ENCODE measurements at regions not wholly inside any gene's neighbourhood (a gene's known extent, or its start where the extent isn't known, plus 50 kb on each side); places are given as distances from the start of the nearest gene placed in this dataset.

GRCh38 chr1:56315293-56315942 is 263.9 kb downstream of the PLPP3 start:
- H3K4me3 ChIP-seq (ENCODE audit: low read length): no peak overlapping the region
- H3K4me1 ChIP-seq (ENCODE audit: control insufficient read depth, insufficient read depth, low read length): no peaks in the 10 kb centered on the region
- H3K36me3 ChIP-seq (ENCODE audit: control insufficient read depth, insufficient read depth, low read length): no peaks in the 10 kb centered on the region
- H3K27me3 ChIP-seq (ENCODE audit: control insufficient read depth, insufficient read depth, low read length): no peaks in the 10 kb centered on the region
- H3K27ac ChIP-seq (ENCODE audit: low read depth, low read length): no peak overlapping the region
- no peak overlapping the region for H3K9ac ChIP-seq (ENCODE audit: low read length)

GRCh38 chr1:56313560-56313959 is 265.8 kb downstream of the PLPP3 start:
- Histone ChIP-seq H3K4me1 (ENCODE audit: control insufficient read depth, insufficient read depth, low read length) (no peaks in the 10 kb centered on the region), H3K36me3 (ENCODE audit: control insufficient read depth, insufficient read depth, low read length) (no peaks in the 10 kb centered on the region)

DNA sequence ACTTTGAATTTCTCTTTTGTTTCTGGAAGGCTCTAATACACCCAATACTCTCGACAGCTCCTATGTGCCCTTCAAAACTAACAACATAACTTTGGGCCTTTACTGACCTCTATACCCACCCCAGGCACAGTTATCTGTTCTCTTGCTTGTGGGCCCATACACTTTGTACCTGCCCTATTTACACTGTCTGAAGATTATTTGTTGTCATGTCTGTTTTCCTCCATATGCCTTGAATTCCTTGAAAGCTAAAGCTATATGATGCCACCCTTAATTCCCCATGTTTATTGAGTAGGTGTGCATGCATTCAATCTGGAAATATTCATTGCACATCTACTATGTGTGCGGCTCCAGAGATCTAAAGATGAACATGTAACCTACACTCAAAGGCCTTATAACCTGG is 267.6 kb downstream of the PLPP3 start:
- Histone ChIP-seq H3K36me3 (ENCODE audit: control insufficient read depth, insufficient read depth, low read length) (no peaks in the 10 kb centered on the region), H3K9ac (ENCODE audit: low read length) (no peak overlapping the region), H3K4me3 (ENCODE audit: low read length) (no peak overlapping the region), H3K27me3 (ENCODE audit: control insufficient read depth, insufficient read depth, low read length) (no peaks in the 10 kb centered on the region), H3K27ac (ENCODE audit: low read depth, low read length) (no peak overlapping the region), H3K4me1 (ENCODE audit: control insufficient read depth, insufficient read depth, low read length) (no peaks in the 10 kb centered on the region)

More at GRCh38 chr1:56313560-56313959, 265.8 kb downstream of the PLPP3 start:
- H3K27me3 ChIP-seq (ENCODE audit: control insufficient read depth, insufficient read depth, low read length): no peaks in the 10 kb centered on the region
- H3K27ac ChIP-seq (ENCODE audit: low read depth, low read length): no peak overlapping the region
- no peak overlapping the region for H3K4me3 ChIP-seq (ENCODE audit: low read length)
- H3K9ac ChIP-seq (ENCODE audit: low read length): no peak overlapping the region

DNA sequence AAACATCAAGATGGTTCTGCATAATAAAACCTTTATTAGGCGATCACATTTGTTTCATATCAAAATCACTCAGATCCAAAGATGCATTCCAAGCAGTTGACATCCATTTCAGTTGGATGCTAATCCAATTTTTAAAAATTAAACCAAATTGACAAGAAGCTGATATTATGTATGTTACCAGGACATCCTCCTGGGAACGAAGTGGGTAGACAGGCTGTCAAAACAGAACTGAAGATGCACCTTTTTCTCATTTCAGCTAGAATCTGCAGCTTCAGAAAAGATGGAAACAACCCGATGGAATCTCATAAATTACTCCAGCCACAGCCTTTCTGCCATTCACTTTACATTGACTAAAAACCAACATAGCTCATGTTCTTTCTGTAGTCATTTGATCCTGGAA is 268.4 kb downstream of the PLPP3 start:
- H3K4me1 ChIP-seq (ENCODE audit: control insufficient read depth, insufficient read depth, low read length): no peaks in the 10 kb centered on the region

GRCh38 chr1:56309065-56309464 is 270.3 kb downstream of the PLPP3 start:
- no peak overlapping the region for H3K9ac ChIP-seq (ENCODE audit: low read length)
- H3K36me3 ChIP-seq (ENCODE audit: control insufficient read depth, insufficient read depth, low read length): no peaks in the 10 kb centered on the region
- no peak overlapping the region for H3K27ac ChIP-seq (ENCODE audit: low read depth, low read length)
- H3K4me3 ChIP-seq (ENCODE audit: low read length): no peak overlapping the region
- H3K4me1 ChIP-seq (ENCODE audit: control insufficient read depth, insufficient read depth, low read length): no peaks in the 10 kb centered on the region
- H3K27me3 ChIP-seq (ENCODE audit: control insufficient read depth, insufficient read depth, low read length): no peaks in the 10 kb centered on the region

More for the DNA sequence above, 268.4 kb downstream of the PLPP3 start:
- no peak overlapping the region for H3K4me3 ChIP-seq (ENCODE audit: low read length)
- H3K9ac ChIP-seq (ENCODE audit: low read length): no peak overlapping the region
- no peak overlapping the region for H3K27ac ChIP-seq (ENCODE audit: low read depth, low read length)
- no peaks in the 10 kb centered on the region for H3K36me3 ChIP-seq (ENCODE audit: control insufficient read depth, insufficient read depth, low read length)
- H3K27me3 ChIP-seq (ENCODE audit: control insufficient read depth, insufficient read depth, low read length): no peaks in the 10 kb centered on the region

DNA sequence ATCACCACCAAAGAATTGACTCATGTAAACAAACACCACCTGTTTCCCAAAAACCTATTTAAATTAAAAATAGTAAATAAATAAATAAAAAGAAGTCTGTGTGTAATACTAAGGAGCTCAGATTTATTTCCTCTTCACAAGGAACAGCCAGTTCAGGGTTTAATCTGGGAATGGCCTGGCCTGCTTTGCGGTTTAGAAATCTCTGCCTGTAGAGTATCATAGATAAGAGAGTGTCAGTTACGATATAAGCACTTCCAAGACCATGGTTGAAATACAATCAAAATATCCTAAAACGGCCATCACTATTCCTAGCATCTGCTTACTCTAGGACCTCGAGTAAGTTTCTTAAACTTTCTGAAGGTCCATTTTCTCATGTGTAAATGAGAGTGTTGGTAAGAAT is 274.4 kb downstream of the PLPP3 start:
- Histone ChIP-seq H3K36me3 (ENCODE audit: control insufficient read depth, insufficient read depth, low read length) (no peaks in the 10 kb centered on the region), H3K4me1 (ENCODE audit: control insufficient read depth, insufficient read depth, low read length) (no peaks in the 10 kb centered on the region), H3K27me3 (ENCODE audit: control insufficient read depth, insufficient read depth, low read length) (no peaks in the 10 kb centered on the region), H3K4me3 (ENCODE audit: low read length) (no peak overlapping the region), H3K9ac (ENCODE audit: low read length) (no peak overlapping the region), H3K27ac (ENCODE audit: low read depth, low read length) (no peak overlapping the region)

- Histone ChIP-seq H3K27ac (ENCODE audit: low read depth, low read length) (no peak overlapping the region), H3K9ac (ENCODE audit: low read length) (no peak overlapping the region), H3K27me3 (ENCODE audit: control insufficient read depth, insufficient read depth, low read length) (no peaks in the 10 kb centered on the region), H3K4me1 (ENCODE audit: control insufficient read depth, insufficient read depth, low read length) (no peaks in the 10 kb centered on the region), H3K36me3 (ENCODE audit: control insufficient read depth, insufficient read depth, low read length) (no peaks in the 10 kb centered on the region), H3K4me3 (ENCODE audit: low read length) (no peak overlapping the region)
Observed at GRCh38 chr1:56303805-56304204, 275.6 kb downstream of the PLPP3 start.

DNA sequence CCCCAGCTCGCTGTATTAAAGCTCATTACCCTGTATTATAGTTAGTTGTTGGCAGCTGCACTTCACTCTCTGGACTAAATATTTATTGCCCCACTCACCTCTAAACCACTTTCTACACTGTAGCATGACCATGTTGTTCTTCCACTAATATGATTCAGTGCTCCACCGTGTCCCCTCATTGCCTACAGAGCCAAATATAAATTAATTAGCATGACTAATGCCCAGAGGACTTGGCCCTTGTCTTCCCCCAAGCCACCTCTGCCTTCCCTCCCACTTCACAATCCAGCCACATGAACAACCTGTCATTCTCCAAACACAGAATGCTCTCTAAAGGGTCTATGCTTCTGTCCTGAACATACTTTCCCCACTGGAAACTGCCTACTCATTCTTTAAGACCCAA is 276.5 kb downstream of the PLPP3 start:
- Histone ChIP-seq H3K4me1 (ENCODE audit: control insufficient read depth, insufficient read depth, low read length) (no peaks in the 10 kb centered on the region), H3K27ac (ENCODE audit: low read depth, low read length) (no peak overlapping the region), H3K9ac (ENCODE audit: low read length) (no peak overlapping the region)

DNA sequence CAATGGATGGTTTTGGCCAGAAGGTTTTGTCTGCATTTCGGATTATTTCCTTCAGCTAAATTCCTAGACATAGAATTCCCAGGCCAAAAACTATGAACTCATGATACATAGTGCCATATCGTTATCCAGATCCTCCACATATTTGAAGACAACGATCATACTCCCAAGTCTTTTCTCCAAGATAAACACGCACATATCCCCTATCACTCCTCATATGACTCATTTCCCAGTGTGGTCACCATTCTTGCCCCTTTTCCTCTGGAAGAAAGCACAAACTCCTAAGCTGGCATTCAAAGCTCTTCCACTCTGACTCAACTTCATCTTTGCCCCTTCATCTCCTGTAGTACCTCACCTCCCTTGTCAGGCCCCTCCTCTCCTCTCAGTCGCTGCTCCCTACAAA is 277.6 kb downstream of the PLPP3 start:
- Histone ChIP-seq H3K9ac (ENCODE audit: low read length) (no peak overlapping the region), H3K4me1 (ENCODE audit: control insufficient read depth, insufficient read depth, low read length) (no peaks in the 10 kb centered on the region), H3K36me3 (ENCODE audit: control insufficient read depth, insufficient read depth, low read length) (no peaks in the 10 kb centered on the region), H3K27me3 (ENCODE audit: control insufficient read depth, insufficient read depth, low read length) (no peaks in the 10 kb centered on the region), H3K27ac (ENCODE audit: low read depth, low read length) (no peak overlapping the region), H3K4me3 (ENCODE audit: low read length) (no peak overlapping the region)

More for the DNA sequence above, 276.5 kb downstream of the PLPP3 start:
- Histone ChIP-seq H3K36me3 (ENCODE audit: control insufficient read depth, insufficient read depth, low read length) (no peaks in the 10 kb centered on the region), H3K27me3 (ENCODE audit: control insufficient read depth, insufficient read depth, low read length) (no peaks in the 10 kb centered on the region), H3K4me3 (ENCODE audit: low read length) (no peak overlapping the region)

DNA sequence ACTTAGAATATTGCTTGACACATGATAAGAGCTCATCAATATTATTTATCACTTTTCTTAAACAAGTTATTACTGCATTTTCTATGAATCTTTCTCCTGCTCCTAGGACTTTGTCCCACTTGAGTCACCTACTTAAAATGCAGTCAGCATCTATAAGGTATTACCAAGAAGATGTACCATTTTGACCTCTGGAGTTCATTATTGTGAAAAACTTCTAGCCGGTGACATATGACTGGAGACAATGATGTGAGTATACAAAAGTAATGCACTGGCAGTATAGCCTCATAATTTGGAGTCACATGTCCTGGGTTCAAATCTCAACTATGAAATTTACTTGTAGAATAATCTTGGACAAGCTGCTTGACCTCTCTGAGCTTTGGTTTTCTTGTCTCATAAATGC is 278.5 kb downstream of the PLPP3 start:
- no peaks in the 10 kb centered on the region for H3K36me3 ChIP-seq (ENCODE audit: control insufficient read depth, insufficient read depth, low read length)
- H3K9ac ChIP-seq (ENCODE audit: low read length): no peak overlapping the region
- no peak overlapping the region for H3K27ac ChIP-seq (ENCODE audit: low read depth, low read length)
- no peaks in the 10 kb centered on the region for H3K27me3 ChIP-seq (ENCODE audit: control insufficient read depth, insufficient read depth, low read length)
- no peaks in the 10 kb centered on the region for H3K4me1 ChIP-seq (ENCODE audit: control insufficient read depth, insufficient read depth, low read length)
- no peak overlapping the region for H3K4me3 ChIP-seq (ENCODE audit: low read length)

GRCh38 chr1:56298866-56299265 is 280.5 kb downstream of the PLPP3 start:
- Histone ChIP-seq H3K36me3 (ENCODE audit: control insufficient read depth, insufficient read depth, low read length) (no peaks in the 10 kb centered on the region), H3K9ac (ENCODE audit: low read length) (no peak overlapping the region), H3K27ac (ENCODE audit: low read depth, low read length) (no peak overlapping the region), H3K4me3 (ENCODE audit: low read length) (no peak overlapping the region), H3K4me1 (ENCODE audit: control insufficient read depth, insufficient read depth, low read length) (no peaks in the 10 kb centered on the region), H3K27me3 (ENCODE audit: control insufficient read depth, insufficient read depth, low read length) (no peaks in the 10 kb centered on the region)

DNA sequence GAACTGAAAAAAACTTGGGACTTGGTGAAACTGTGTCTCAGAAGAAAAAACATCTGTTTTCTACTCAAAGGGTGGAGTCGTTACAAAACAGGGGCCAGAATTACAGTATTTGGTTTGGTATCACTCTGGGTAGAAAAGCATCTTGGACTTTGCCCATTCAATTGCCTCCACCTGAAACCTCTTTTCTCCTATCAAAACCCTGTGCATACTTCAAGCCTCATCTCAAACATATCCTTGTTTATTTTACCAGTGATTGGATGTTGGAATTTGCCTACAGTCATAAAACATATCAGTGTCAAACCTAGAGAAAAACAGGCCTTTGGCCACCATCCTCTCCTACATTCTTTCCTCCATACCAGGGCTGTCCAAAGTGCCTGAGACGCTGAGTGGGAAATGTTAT is 281.5 kb downstream of the PLPP3 start:
- H3K27ac ChIP-seq (ENCODE audit: low read depth, low read length): no peak overlapping the region
- no peaks in the 10 kb centered on the region for H3K4me1 ChIP-seq (ENCODE audit: control insufficient read depth, insufficient read depth, low read length)
- no peak overlapping the region for H3K4me3 ChIP-seq (ENCODE audit: low read length)
- H3K36me3 ChIP-seq (ENCODE audit: control insufficient read depth, insufficient read depth, low read length): no peaks in the 10 kb centered on the region
- H3K9ac ChIP-seq (ENCODE audit: low read length): no peak overlapping the region
- H3K27me3 ChIP-seq (ENCODE audit: control insufficient read depth, insufficient read depth, low read length): no peaks in the 10 kb centered on the region

- no peak overlapping the region for H3K9ac ChIP-seq (ENCODE audit: low read length)
- no peaks in the 10 kb centered on the region for H3K4me1 ChIP-seq (ENCODE audit: control insufficient read depth, insufficient read depth, low read length)
- no peak overlapping the region for H3K27ac ChIP-seq (ENCODE audit: low read depth, low read length)
- H3K27me3 ChIP-seq (ENCODE audit: control insufficient read depth, insufficient read depth, low read length): no peaks in the 10 kb centered on the region
- no peak overlapping the region for H3K4me3 ChIP-seq (ENCODE audit: low read length)
- H3K36me3 ChIP-seq (ENCODE audit: control insufficient read depth, insufficient read depth, low read length): no peaks in the 10 kb centered on the region
Observed at GRCh38 chr1:56297208-56297607, 282.2 kb downstream of the PLPP3 start.

All from rectal smooth muscle tissue (tissue), 1 donor.